ENCODE measurements at regions not wholly inside any gene's neighbourhood (a gene's known extent, or its start where the extent isn't known, plus 50 kb on each side); places are given as distances from the start of the nearest gene placed in this dataset.

DNA sequence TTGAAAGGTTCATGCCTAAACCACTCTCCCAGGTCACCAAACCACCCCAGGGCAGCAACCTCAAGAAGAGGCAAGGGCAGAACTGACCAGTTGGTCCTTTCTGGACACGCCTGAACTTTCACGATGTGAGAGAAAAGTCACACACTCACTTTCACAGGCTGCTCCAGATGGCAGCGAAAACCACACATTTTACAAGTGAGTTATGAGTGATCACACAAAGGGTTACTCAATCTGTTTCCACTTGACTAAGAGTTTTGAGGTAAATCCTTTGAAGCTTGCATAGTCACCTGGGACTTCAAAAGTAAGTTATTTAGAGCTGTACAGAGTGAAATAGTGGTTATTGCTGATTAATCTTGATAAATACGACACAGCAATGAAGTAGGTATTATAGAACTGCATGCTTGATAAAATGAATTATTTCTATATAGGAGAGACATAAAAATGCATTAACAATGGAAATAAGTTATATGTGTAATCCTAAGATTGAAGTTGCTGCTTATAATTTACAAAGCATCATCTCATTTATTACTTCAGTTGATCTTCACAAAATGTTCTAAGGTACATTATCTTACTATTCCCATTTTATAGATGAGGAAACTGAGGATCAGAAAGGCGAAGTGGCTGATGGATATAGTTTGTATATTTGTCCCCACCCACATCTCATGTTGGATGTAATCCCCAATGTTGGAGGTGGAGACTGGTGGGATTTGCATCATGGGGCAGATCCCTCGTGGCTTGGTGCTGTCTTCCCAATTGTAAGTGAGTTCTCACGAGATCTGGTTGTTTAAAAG is 103.0 kb upstream of the KLF3 start:
- Histone ChIP-seq H3K9me3 (no peaks in the 10 kb centered on the region), H3K27me3 (no peaks in the 10 kb centered on the region), H3K36me3 (no peaks in the 10 kb centered on the region), H3K27ac (no peak overlapping the region), H3K4me3 (no peak overlapping the region), H3K4me1 (no peaks in the 10 kb centered on the region)
- DNase-seq (no peak), ATAC-seq (no peak)
- WGBS (ENCODE audit: insufficient coverage, low coverage, low lambda C conversion rate, missing lambda C conversion rate): 84% methylated on average over 7 of the region's 7 CpGs
- intact Hi-C loops (cut with DNase I): no loop called here
- TF ChIP-seq POLR2A (IDR thresholded peaks at IDR 0.05): no peak
- TF ChIP-seq, protein P1, sequence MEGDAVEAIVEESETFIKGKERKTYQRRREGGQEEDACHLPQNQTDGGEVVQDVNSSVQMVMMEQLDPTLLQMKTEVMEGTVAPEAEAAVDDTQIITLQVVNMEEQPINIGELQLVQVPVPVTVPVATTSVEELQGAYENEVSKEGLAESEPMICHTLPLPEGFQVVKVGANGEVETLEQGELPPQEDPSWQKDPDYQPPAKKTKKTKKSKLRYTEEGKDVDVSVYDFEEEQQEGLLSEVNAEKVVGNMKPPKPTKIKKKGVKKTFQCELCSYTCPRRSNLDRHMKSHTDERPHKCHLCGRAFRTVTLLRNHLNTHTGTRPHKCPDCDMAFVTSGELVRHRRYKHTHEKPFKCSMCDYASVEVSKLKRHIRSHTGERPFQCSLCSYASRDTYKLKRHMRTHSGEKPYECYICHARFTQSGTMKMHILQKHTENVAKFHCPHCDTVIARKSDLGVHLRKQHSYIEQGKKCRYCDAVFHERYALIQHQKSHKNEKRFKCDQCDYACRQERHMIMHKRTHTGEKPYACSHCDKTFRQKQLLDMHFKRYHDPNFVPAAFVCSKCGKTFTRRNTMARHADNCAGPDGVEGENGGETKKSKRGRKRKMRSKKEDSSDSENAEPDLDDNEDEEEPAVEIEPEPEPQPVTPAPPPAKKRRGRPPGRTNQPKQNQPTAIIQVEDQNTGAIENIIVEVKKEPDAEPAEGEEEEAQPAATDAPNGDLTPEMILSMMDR (IDR thresholded peaks at IDR 0.05): no peak

DNA sequence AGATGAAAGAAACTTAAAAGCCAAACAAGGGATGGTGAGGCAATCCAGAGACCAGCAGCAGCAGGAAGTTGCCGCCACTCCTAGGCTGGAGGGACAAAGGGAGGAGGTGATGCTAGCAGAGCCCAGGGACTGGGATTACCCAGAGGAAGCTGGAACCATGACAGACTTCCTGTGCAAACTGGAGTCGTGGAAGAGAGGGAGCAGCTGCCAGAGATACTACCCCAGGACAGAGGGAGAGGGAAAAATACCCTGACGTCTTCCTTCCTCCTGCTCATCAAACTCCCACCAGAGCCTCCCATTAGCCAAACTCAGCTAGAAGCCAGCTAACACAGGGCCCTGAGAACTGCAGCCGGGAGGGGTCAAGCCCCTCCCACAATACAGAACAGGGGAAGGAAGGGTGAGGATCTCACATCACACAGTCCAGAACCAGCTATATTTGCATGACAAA is 101.2 kb upstream of the KLF3 start:
- H3K4me1 ChIP-seq: no peaks in the 10 kb centered on the region
- H3K27me3 ChIP-seq: no peaks in the 10 kb centered on the region
- TF ChIP-seq POLR2A (IDR thresholded peaks at IDR 0.05): no peak
- TF ChIP-seq, protein P1 (IDR thresholded peaks at IDR 0.05): no peak
- H3K27ac ChIP-seq: no peak overlapping the region
- WGBS (ENCODE audit: insufficient coverage, low coverage, low lambda C conversion rate, missing lambda C conversion rate): 33% methylated on average over 4 of the region's 4 CpGs
- no peaks in the 10 kb centered on the region for H3K9me3 ChIP-seq
- H3K4me3 ChIP-seq: no peak overlapping the region
- peak in 1 of 3 donors; percentile 37 for DNase-seq
- intact Hi-C loops (cut with DNase I): no loop called here
- H3K36me3 ChIP-seq: no peaks in the 10 kb centered on the region
- ATAC-seq: peak; percentile 65 to 84 (median 78)

GRCh38 chr4:38563707-38564495 is 100.1 kb upstream of the KLF3 start:
- TF ChIP-seq, protein P1 (IDR thresholded peaks at IDR 0.05): no peak
- no peak for TF ChIP-seq POLR2A (IDR thresholded peaks at IDR 0.05)
- Histone ChIP-seq H3K36me3 (no peaks in the 10 kb centered on the region), H3K9me3 (no peaks in the 10 kb centered on the region), H3K4me3 (no peak overlapping the region), H3K27me3 (no peaks in the 10 kb centered on the region), H3K27ac (no peak overlapping the region), H3K4me1 (no peaks in the 10 kb centered on the region)
- ATAC-seq: no peak
- no peak for DNase-seq
- 87% methylated on average over 9 of the region's 9 CpGs for WGBS (ENCODE audit: insufficient coverage, low coverage, low lambda C conversion rate, missing lambda C conversion rate)
- intact Hi-C loops (cut with DNase I): no loop called here

DNA sequence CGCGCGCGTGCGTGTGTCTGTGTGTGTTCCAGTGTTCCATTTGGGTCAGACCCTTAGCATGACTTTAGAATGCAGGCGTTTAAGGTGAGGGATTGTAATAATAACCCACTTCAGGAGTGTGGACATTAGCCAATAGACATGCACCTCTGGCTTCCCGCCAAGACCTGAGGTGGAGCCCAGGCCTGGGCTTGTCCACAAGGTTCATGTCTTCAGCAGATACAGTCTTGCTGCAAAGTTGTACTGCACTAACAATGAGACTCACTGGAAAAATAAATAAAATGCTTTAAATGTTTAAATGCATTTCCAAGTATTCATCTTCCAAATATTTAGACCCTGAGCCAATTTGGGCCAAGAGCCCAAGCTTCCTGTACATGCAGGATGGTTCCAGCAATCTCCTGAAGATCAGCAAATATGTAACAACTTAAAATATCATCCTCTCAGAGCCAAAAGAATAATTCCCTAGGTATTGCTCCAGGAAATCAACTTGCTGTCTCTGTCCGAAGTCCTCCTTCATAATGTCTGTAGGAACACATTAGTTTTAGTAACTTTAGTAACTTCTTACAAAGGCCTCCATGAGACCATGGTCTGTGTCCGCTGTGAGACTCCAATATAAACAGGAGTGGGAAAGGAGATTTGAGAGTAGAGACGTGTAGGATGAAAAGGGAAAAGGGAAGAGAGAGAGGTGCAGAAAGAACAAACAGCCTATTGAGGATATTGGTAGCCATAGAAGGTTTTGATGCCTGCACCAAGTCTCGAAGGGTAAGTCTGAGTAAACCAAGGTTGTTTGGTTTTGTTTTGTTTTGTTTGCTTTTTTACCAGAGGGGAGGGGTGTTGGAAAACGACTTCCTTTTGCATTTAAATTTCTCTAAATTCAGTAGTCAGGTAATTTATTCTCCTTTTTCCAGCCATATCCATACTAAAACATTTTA is 98.5 kb upstream of the KLF3 start:
- Histone ChIP-seq H3K27ac (no peak overlapping the region), H3K4me1 (no peaks in the 10 kb centered on the region), H3K4me3 (no peak overlapping the region), H3K9me3 (no peaks in the 10 kb centered on the region), H3K27me3 (no peaks in the 10 kb centered on the region), H3K36me3 (no peaks in the 10 kb centered on the region)
- 76% methylated on average over 11 of the region's 12 CpGs for WGBS (ENCODE audit: insufficient coverage, low coverage, low lambda C conversion rate, missing lambda C conversion rate)
- intact Hi-C loops (cut with DNase I): no loop called here
- TF ChIP-seq, protein P1 (IDR thresholded peaks at IDR 0.05): no peak
- no peak for TF ChIP-seq POLR2A (IDR thresholded peaks at IDR 0.05)
- DNase-seq (peak in 1 of 3 donors; percentile 19), ATAC-seq (no peak)

All from right lobe of liver (tissue), 6 donors.